ENCODE measurements at regions not wholly inside any gene's neighbourhood (a gene's known extent, or its start where the extent isn't known, plus 50 kb on each side); places are given as distances from the start of the nearest gene placed in this dataset.

DNA sequence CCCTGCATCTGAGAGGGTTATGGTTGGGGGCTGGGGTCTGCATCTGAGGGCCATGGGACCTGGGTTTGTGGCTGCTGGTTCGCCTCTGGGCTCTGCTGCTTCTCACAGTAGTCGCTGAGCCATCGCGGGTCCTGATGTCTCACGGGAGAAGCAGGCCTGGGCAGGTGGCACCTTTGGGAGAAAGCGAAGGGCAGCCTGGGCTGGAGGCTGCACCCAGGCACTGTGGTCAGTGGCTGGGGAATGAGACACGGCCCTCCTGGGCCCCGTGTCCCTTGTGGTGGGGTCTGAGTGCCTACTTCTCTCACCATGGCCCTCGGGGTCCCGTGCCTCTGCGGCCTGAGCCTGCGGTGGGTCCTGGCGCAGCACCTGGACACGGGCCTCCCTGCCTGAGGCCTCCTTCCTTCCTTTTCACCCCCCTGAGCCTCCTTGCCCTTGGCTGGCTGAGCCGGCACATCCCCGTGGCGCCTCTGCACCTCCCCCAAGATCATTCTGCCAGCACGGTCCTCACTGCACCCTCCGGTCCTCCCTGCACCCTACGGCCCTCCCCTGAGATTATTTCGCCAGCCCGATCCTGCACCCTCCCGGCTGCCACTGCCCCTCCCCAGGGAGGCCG lies 206.0 kb downstream of the ERMARD start:
- TF ChIP-seq EZH2 (IDR thresholded peaks at IDR 0.05; ENCODE audit: insufficient read depth, poor library complexity, severe bottlenecking) (no peak), EZH2phosphoT487 (IDR thresholded peaks at IDR 0.05; ENCODE audit: insufficient read depth, low read depth) (no peak)
